ENCODE measurements at regions not wholly inside any gene's neighbourhood (a gene's known extent, or its start where the extent isn't known, plus 50 kb on each side); places are given as distances from the start of the nearest gene placed in this dataset.
A peak's percentile ranks its signal among the peaks of the same experiment; 100 is the strongest.

- H3K27me3 Mint-ChIP-seq (ENCODE audit: insufficient read depth): peaks cover 3% of the 10 kb centered on the region; the same call in 1 of the 2 replicates
- H3K27ac Mint-ChIP-seq: no peak overlapping the region; the same call in 1 of the 2 replicates
- TF ChIP-seq CTCF (IDR thresholded peaks at IDR 0.05): no peak
Measured at GRCh38 chr9:99341686-99342085, 119.6 kb downstream of the SEC61B start.

GRCh38 chr9:99345451-99345850 lies 123.4 kb downstream of the SEC61B start:
- DNase-seq: no peak
- H3K4me1 Mint-ChIP-seq (ENCODE audit: low read depth): peaks cover 69% of the 10 kb centered on the region
- H3K36me3 Mint-ChIP-seq (ENCODE audit: low read depth): peaks cover 2% of the 10 kb centered on the region
- H3K27ac Mint-ChIP-seq: peak overlapping the region; percentile 33
- H3K27me3 Mint-ChIP-seq (ENCODE audit: insufficient read depth): no peaks in the 10 kb centered on the region
- H3K4me3 Mint-ChIP-seq: peak overlapping the region; percentile 10
- TF ChIP-seq CTCF (IDR thresholded peaks at IDR 0.05): no peak
- no peaks in the 10 kb centered on the region for H3K9me3 Mint-ChIP-seq

More at GRCh38 chr9:99341686-99342085, 119.6 kb downstream of the SEC61B start:
- peaks cover 7% of the 10 kb centered on the region for H3K36me3 Mint-ChIP-seq (ENCODE audit: low read depth)
- peaks cover 63% of the 10 kb centered on the region for H3K4me1 Mint-ChIP-seq (ENCODE audit: low read depth)
- H3K9me3 Mint-ChIP-seq: peaks cover 5% of the 10 kb centered on the region
- no peak overlapping the region for H3K4me3 Mint-ChIP-seq
- no peak for DNase-seq

GRCh38 chr9:99345942-99346341 lies 123.9 kb downstream of the SEC61B start:
- no peaks in the 10 kb centered on the region for H3K27me3 Mint-ChIP-seq (ENCODE audit: insufficient read depth)
- H3K4me3 Mint-ChIP-seq: peak overlapping the region; percentile 10
- DNase-seq: peak; percentile 76
- peaks cover 65% of the 10 kb centered on the region for H3K4me1 Mint-ChIP-seq (ENCODE audit: low read depth)
- peak overlapping the region; percentile 33 for H3K27ac Mint-ChIP-seq
- no peaks in the 10 kb centered on the region for H3K9me3 Mint-ChIP-seq
- TF ChIP-seq CTCF (IDR thresholded peaks at IDR 0.05): no peak
- no peaks in the 10 kb centered on the region for H3K36me3 Mint-ChIP-seq (ENCODE audit: low read depth)

- Mint-ChIP-seq H3K4me3 (no peak overlapping the region), H3K9me3 (no peaks in the 10 kb centered on the region), H3K27me3 (ENCODE audit: insufficient read depth) (no peaks in the 10 kb centered on the region), H3K4me1 (ENCODE audit: low read depth) (peaks cover 54% of the 10 kb centered on the region), H3K27ac (no peak overlapping the region), H3K36me3 (ENCODE audit: low read depth) (no peaks in the 10 kb centered on the region)
- no peak for TF ChIP-seq CTCF (IDR thresholded peaks at IDR 0.05)
- DNase-seq: no peak
Measured at GRCh38 chr9:99347568-99347967, 125.5 kb downstream of the SEC61B start.

GRCh38 chr9:99348289-99348688 lies 126.2 kb downstream of the SEC61B start:
- no peak for TF ChIP-seq CTCF (IDR thresholded peaks at IDR 0.05)
- peaks cover 58% of the 10 kb centered on the region for H3K4me1 Mint-ChIP-seq (ENCODE audit: low read depth)
- no peaks in the 10 kb centered on the region for H3K27me3 Mint-ChIP-seq (ENCODE audit: insufficient read depth)
- no peaks in the 10 kb centered on the region for H3K36me3 Mint-ChIP-seq (ENCODE audit: low read depth)
- H3K27ac Mint-ChIP-seq: no peak overlapping the region
- H3K9me3 Mint-ChIP-seq: no peaks in the 10 kb centered on the region
- DNase-seq: no peak
- H3K4me3 Mint-ChIP-seq: no peak overlapping the region

- no peaks in the 10 kb centered on the region for H3K36me3 Mint-ChIP-seq (ENCODE audit: low read depth)
- no peaks in the 10 kb centered on the region for H3K9me3 Mint-ChIP-seq
- no peaks in the 10 kb centered on the region for H3K27me3 Mint-ChIP-seq (ENCODE audit: insufficient read depth)
- DNase-seq: no peak
- no peak overlapping the region for H3K4me3 Mint-ChIP-seq
- no peak overlapping the region for H3K27ac Mint-ChIP-seq
- H3K4me1 Mint-ChIP-seq (ENCODE audit: low read depth): peaks cover 61% of the 10 kb centered on the region
- no peak for TF ChIP-seq CTCF (IDR thresholded peaks at IDR 0.05)
Measured at GRCh38 chr9:99349870-99350269, 127.8 kb downstream of the SEC61B start.
